HG03064 (cell line): ENCODE measurements at regions not wholly inside any gene's neighbourhood (a gene's known extent, or its start where the extent isn't known, plus 50 kb on each side); places are given as distances from the start of the nearest gene placed in this dataset.

Experiments used
- ATAC-seq: cut with Tn5 transposase; IDR thresholded peaks from one replicate; pipeline ENCODE4 v1.9.1; 2021; ENCODE audit warnings: low read depth; ENCODE audit not compliant: unreplicated experiment

- ATAC-seq: no peak
Measured at GRCh38 chr20:23186808-23187207, 100.7 kb upstream of the CD93 start.

GRCh38 chr20:23180451-23180921 lies 94.4 kb upstream of the CD93 start:
- no peak for ATAC-seq

GRCh38 chr20:23179766-23180403 lies 93.8 kb upstream of the CD93 start:
- no peak for ATAC-seq

GRCh38 chr20:23178806-23179205 lies 92.7 kb upstream of the CD93 start:
- no peak for ATAC-seq

GRCh38 chr20:23174821-23175220 lies 88.7 kb upstream of the CD93 start:
- ATAC-seq: no peak

- ATAC-seq: no peak
Measured at GRCh38 chr20:23167431-23167830, 81.3 kb upstream of the CD93 start.

- ATAC-seq: no peak
Measured at GRCh38 chr20:23166563-23166962, 80.4 kb upstream of the CD93 start.

GRCh38 chr20:23165964-23166363 lies 79.8 kb upstream of the CD93 start:
- no peak for ATAC-seq

GRCh38 chr20:23165307-23165750 lies 79.2 kb upstream of the CD93 start:
- ATAC-seq: no peak

- ATAC-seq: no peak
Measured at GRCh38 chr20:23164176-23164601, 78.1 kb upstream of the CD93 start.

- ATAC-seq: no peak
Measured at GRCh38 chr20:23163562-23163961, 77.4 kb upstream of the CD93 start.

GRCh38 chr20:23162887-23163286 lies 76.8 kb upstream of the CD93 start:
- no peak for ATAC-seq

- ATAC-seq: no peak
Measured at GRCh38 chr20:23161968-23162696, 76.0 kb upstream of the CD93 start.

- no peak for ATAC-seq
Measured at GRCh38 chr20:23161244-23161891, 75.2 kb upstream of the CD93 start.

GRCh38 chr20:23160536-23161243 lies 74.6 kb upstream of the CD93 start:
- no peak for ATAC-seq

GRCh38 chr20:23159947-23160318 lies 73.8 kb upstream of the CD93 start:
- ATAC-seq: no peak

- ATAC-seq: no peak
Measured at GRCh38 chr20:23159256-23159946, 73.3 kb upstream of the CD93 start.

GRCh38 chr20:23157734-23158133 lies 71.6 kb upstream of the CD93 start:
- ATAC-seq: no peak

GRCh38 chr20:23156842-23157423 lies 70.8 kb upstream of the CD93 start:
- ATAC-seq: no peak
